ENCODE measurements at regions not wholly inside any gene's neighbourhood (a gene's known extent, or its start where the extent isn't known, plus 50 kb on each side); places are given as distances from the start of the nearest gene placed in this dataset.

DNA sequence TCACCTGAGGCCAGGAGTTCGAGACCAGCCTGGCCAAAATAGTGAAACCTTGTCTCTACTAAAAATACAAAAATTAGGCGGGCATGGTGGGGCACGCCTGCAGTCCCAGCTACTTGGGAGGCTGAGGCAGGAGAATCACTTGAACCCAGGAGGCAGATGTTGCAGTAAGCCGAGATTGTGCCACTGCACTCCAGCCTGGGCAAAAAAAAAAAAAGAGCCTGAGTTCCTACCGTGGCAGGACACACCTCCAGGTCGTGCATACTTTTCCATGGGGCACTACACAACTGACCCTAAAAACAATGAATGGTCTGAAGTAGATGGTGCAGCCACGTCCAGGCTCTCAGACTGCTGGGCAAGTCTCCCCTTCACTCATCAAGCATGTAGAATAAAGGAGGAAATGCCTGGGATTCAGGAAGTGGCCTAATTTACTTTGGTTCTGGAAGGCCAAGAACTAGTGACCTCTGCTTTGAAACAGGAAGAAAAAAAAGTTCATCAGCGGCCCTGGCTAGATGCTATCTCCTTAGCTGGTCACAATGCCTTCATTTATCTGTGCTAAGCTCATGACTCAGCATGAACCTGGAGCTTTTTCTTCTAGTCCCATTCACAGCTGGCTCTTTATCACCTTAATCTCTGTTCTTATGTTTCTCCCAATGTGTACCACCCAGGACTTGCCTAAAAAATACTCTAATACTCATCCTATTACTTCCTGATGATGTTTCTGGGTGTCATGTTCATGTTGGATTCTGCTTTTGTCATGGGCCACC, 55.8 kb upstream of the OR6J1 start:
- peak; percentile 10 to 84 for DNase-seq (ENCODE audit: low read depth in 2 of 2)

DNA sequence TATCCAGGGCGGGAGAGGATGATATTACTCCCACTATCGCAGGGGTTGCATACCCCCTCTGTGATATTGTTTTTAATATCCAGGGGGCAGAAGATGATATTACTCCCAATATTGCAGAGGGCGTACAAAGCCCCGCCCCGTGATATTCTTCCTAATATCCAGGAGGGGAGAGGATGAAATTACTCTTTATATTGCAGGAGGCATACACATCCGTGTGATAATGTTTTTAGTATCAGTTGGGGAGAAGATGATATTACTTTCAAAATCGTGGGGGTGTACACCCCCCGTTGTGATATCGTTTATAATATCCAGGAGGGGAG, 52.9 kb upstream of the OXA1L start:
- no peak for DNase-seq (ENCODE audit: low read depth in 2 of 2)

DNA sequence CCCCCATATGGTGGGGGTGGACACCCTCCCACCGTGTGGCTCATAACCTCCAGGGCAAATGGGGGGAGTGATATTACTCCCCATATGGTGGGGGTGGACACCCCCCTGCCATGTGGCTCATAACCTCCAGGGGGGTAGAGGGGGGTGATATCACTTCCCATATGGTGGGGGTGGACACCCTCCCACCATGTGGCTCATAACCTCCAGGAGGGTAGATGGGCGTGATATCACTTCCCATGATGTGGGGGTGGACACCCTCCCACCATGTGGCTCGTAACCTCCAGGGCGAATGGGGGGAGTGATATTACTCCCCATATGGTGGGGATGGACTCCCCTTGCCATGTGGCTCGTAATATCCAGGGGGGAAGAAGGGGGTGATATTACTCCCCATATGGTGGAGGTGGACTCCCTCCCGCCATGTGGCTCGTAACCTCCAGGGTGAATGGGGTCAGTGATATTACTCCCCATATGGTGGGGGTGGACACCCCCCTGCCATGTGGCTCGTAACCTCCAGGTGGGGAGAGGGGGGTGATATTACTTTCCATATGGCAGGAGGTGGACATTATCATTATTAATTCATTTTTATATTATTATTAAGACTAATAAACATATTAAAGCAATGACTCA, 51.2 kb upstream of the OXA1L start:
- DNase-seq (ENCODE audit: low read depth in 2 of 2): no peak

DNA sequence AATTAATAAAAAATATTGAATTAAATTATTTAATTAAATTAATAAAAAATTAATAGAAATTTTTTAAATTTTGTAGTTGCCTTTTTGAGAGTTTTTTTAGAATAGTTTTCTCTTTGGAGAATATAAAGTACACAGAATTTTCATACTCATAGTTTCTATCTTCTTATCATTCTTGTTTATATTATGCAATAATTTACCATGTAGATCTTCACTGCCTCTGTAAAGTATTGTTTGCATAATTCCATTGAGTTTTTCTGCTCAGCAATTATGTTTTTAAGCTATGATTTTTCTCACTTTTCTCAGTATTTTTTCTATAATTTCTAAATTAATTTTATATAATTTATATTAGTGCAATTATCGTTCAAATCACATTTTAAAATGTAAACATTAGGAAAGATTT, 50.6 kb upstream of the OXA1L start:
- DNase-seq (ENCODE audit: low read depth in 2 of 2): no peak
